MM.1S (cell line): ENCODE measurements at regions not wholly inside any gene's neighbourhood (a gene's known extent, or its start where the extent isn't known, plus 50 kb on each side); places are given as distances from the start of the nearest gene placed in this dataset.
"Not testable (repeated sequence)": the region's sequence is repeated elsewhere in the genome, so short reads cannot be mapped to it uniquely, and the experiment has no call there.

Experiments
- DNase-seq: peaks from one replicate; pipeline ENCODE4 v3.0.0-alpha.2; 2015
- H2AFZ ChIP-seq: fragments of 300-600 bp; sonication (generic); 2 replicates; pipeline ENCODE4 v1.6.0; 2016; ENCODE audit warnings: antibody characterized with exemption, low read length
- H3F3A ChIP-seq: fragments of 300-600 bp; sonication (generic); 2 replicates; pipeline ENCODE4 v1.6.1; 2016; ENCODE audit warnings: mild to moderate bottlenecking, antibody characterized with exemption, low read length, moderate library complexity, mixed read lengths; ENCODE audit not compliant: insufficient read depth
- H3K27ac ChIP-seq: fragments of 300-600 bp; sonication (generic); 2 replicates; pipeline ENCODE4 v1.5.1; 2016; ENCODE audit warnings: mild to moderate bottlenecking, low read length
- H3K27me3 ChIP-seq: fragments of 300-600 bp; sonication (generic); replicated peaks from 2 replicates; pipeline ENCODE4 v1.6.0; 2016; ENCODE audit warnings: low read length; ENCODE audit not compliant: insufficient read depth
- H3K36me3 ChIP-seq: fragments of 300-600 bp; sonication (generic); replicated peaks from 2 replicates; pipeline ENCODE4 v1.6.1; 2016; ENCODE audit warnings: mild to moderate bottlenecking, low read length, mixed read lengths; ENCODE audit not compliant: insufficient read depth
- H3K4me1 ChIP-seq: fragments of 300-600 bp; sonication (generic); 2 replicates; pipeline ENCODE4 v1.6.1; 2016; ENCODE audit warnings: low read length, mixed read lengths
- H3K4me2 ChIP-seq: fragments of 300-600 bp; sonication (generic); 2 replicates; pipeline ENCODE4 v1.6.0; 2016; ENCODE audit warnings: low read depth, low read length
- H3K4me3 ChIP-seq: fragments of 300-600 bp; sonication (generic); 2 replicates; pipeline ENCODE4 v1.5.1; 2016; ENCODE audit warnings: low read length, mixed read lengths
- H3K79me2 ChIP-seq: fragments of 300-600 bp; sonication (generic); 2 replicates; pipeline ENCODE4 v1.6.1; 2016; ENCODE audit warnings: mixed run types, low read length, mixed read lengths
- H3K9ac ChIP-seq: fragments of 300-600 bp; sonication (generic); 2 replicates; pipeline ENCODE4 v1.6.1; 2016; ENCODE audit warnings: low read length, mixed read lengths
- H3K9me2 ChIP-seq: fragments of 300-600 bp; sonication (generic); replicated peaks from 2 replicates; pipeline ENCODE4 v1.6.1; 2016; ENCODE audit warnings: mild to moderate bottlenecking, low read length, mixed read lengths; ENCODE audit not compliant: insufficient read depth
- H3K9me3 ChIP-seq: fragments of 300-600 bp; sonication (generic); replicated peaks from 2 replicates; pipeline ENCODE4 v1.6.1; 2016; ENCODE audit warnings: mild to moderate bottlenecking, low read length, mixed read lengths; ENCODE audit not compliant: insufficient read depth
- H4K20me1 ChIP-seq: fragments of 300-600 bp; sonication (generic); 2 replicates; pipeline ENCODE4 v1.6.1; 2016; ENCODE audit warnings: mild to moderate bottlenecking, low read length, moderate library complexity, mixed read lengths; ENCODE audit not compliant: insufficient read depth
- CTCF ChIP-seq: fragments of 300-600 bp; sonication (generic); IDR thresholded peaks from 2 replicates; pipeline ENCODE4 v1.5.1; 2016; ENCODE audit warnings: antibody characterized with exemption, low read length, mixed read lengths
- EZH2 ChIP-seq: fragments of 300-600 bp; sonication (generic); optimal IDR thresholded peaks from 2 replicates; pipeline ENCODE3; 2017; ENCODE audit warnings: low read depth, mild to moderate bottlenecking, antibody characterized with exemption, low read length, mixed read lengths
- EZH2phosphoT487 ChIP-seq: fragments of 300-600 bp; sonication (generic); IDR thresholded peaks from 2 replicates; pipeline ENCODE4 v1.6.1; 2018; ENCODE audit warnings: antibody characterized with exemption, low read length

GRCh38 chrX:108993909-108994308 lies 257.5 kb upstream of the IRS4 start:
- Histone ChIP-seq H4K20me1 (no peaks in the 10 kb centered on the region), H3K79me2 (no peaks in the 10 kb centered on the region), H3K27ac (no peak overlapping the region), H3K4me2 (no peak overlapping the region), H3K9me2 (no peaks in the 10 kb centered on the region), H3K27me3 (no peaks in the 10 kb centered on the region), H3K4me1 (no peaks in the 10 kb centered on the region), H3K9ac (no peak overlapping the region), H2AFZ (no peak overlapping the region), H3K4me3 (no peak overlapping the region), H3F3A (no peaks in the 10 kb centered on the region), H3K36me3 (no peaks in the 10 kb centered on the region), H3K9me3 (no peaks in the 10 kb centered on the region)
- no peak for TF ChIP-seq EZH2phosphoT487
- no peak for TF ChIP-seq CTCF
- no peak for TF ChIP-seq EZH2
- no peak for DNase-seq

GRCh38 chrX:108972899-108973298 lies 236.5 kb upstream of the IRS4 start:
- H3K4me1 ChIP-seq, H3F3A ChIP-seq, H3K79me2 ChIP-seq, H3K9me2 ChIP-seq, H3K27ac ChIP-seq, H3K27me3 ChIP-seq, H3K36me3 ChIP-seq, H3K4me2 ChIP-seq, DNase-seq, H3K9ac ChIP-seq, H3K9me3 ChIP-seq, H2AFZ ChIP-seq, H3K4me3 ChIP-seq, H4K20me1 ChIP-seq: not testable (repeated sequence)

GRCh38 chrX:108947205-108947604 lies 210.8 kb upstream of the IRS4 start:
- Histone ChIP-seq H4K20me1 (no peaks in the 10 kb centered on the region), H3K27me3 (no peaks in the 10 kb centered on the region), H3K79me2 (no peaks in the 10 kb centered on the region), H3K4me2 (no peak overlapping the region), H3K9me3 (no peaks in the 10 kb centered on the region), H3K36me3 (no peaks in the 10 kb centered on the region), H3K4me1 (no peaks in the 10 kb centered on the region), H2AFZ (no peak overlapping the region), H3F3A (no peaks in the 10 kb centered on the region), H3K9ac (no peak overlapping the region), H3K27ac (no peak overlapping the region), H3K4me3 (no peak overlapping the region), H3K9me2 (no peaks in the 10 kb centered on the region)
- no peak for DNase-seq
- TF ChIP-seq CTCF (no peak), EZH2phosphoT487 (no peak), EZH2 (no peak)

GRCh38 chrX:108946531-108946930 lies 210.2 kb upstream of the IRS4 start:
- no peak overlapping the region for H2AFZ ChIP-seq
- no peaks in the 10 kb centered on the region for H4K20me1 ChIP-seq
- no peak overlapping the region for H3K4me3 ChIP-seq
- H3K79me2 ChIP-seq = no peaks in the 10 kb centered on the region
- H3K36me3 ChIP-seq = no peaks in the 10 kb centered on the region
- H3K9ac ChIP-seq = no peak overlapping the region
- no peak overlapping the region for H3K4me2 ChIP-seq
- no peaks in the 10 kb centered on the region for H3K9me2 ChIP-seq
- no peaks in the 10 kb centered on the region for H3F3A ChIP-seq
- no peaks in the 10 kb centered on the region for H3K9me3 ChIP-seq
- peak overlapping the region; percentile 18; the same call in 1 of the 2 replicates for H3K27ac ChIP-seq
- peak; percentile 61 for DNase-seq
- TF ChIP-seq EZH2 = no peak
- no peak for TF ChIP-seq CTCF
- no peak for TF ChIP-seq EZH2phosphoT487
- H3K4me1 ChIP-seq = no peaks in the 10 kb centered on the region
- H3K27me3 ChIP-seq = no peaks in the 10 kb centered on the region
